BJ (cell line): ENCODE measurements at regions not wholly inside any gene's neighbourhood (a gene's known extent, or its start where the extent isn't known, plus 50 kb on each side); places are given as distances from the start of the nearest gene placed in this dataset.

Source experiments
- CTCF ChIA-PET: fragments of 350-600 bp; formaldehyde crosslinking; extraction: SDS; loops from one replicate; lab custom pipeline; 2021; ENCODE audit warnings: antibody characterized with exemption, inconsistent platforms; lab: Yijun Ruan, JAX
- POLR2A ChIA-PET: fragments of 300-600 bp; sonication (Branson Sonifier 250); formaldehyde crosslinking; extraction: SDS; loops from one replicate; lab custom pipeline; 2021; ENCODE audit warnings: antibody characterized with exemption; lab: Charles Lee
- DNase-seq: peaks from one replicate; pipeline ENCODE4 v3.0.0-alpha.2; 2011; ENCODE audit warnings: low read depth
- H3K27me3 ChIP-seq: 2 replicates; pipeline ENCODE4 v1.6.0; 2011; ENCODE audit warnings: low read length; ENCODE audit not compliant: control insufficient read depth, insufficient read depth
- H3K36me3 ChIP-seq: 2 replicates; pipeline ENCODE4 v1.5.1; 2011; ENCODE audit warnings: low read length; ENCODE audit not compliant: control insufficient read depth, insufficient read depth
- H3K4me3 ChIP-seq: 2 replicates; pipeline ENCODE4 v1.5.1; 2011; ENCODE audit warnings: low read depth, mild to moderate bottlenecking, control low read depth, low read length
- TF ChIP-seq, protein P1 (sequence below): IDR thresholded peaks from 2 replicates; pipeline ENCODE4 v1.5.1; 2011; ENCODE audit warnings: low read depth, mild to moderate bottlenecking, control low read depth, inconsistent platforms, low read length, moderate library complexity; ENCODE audit not compliant: insufficient read depth

DNA sequence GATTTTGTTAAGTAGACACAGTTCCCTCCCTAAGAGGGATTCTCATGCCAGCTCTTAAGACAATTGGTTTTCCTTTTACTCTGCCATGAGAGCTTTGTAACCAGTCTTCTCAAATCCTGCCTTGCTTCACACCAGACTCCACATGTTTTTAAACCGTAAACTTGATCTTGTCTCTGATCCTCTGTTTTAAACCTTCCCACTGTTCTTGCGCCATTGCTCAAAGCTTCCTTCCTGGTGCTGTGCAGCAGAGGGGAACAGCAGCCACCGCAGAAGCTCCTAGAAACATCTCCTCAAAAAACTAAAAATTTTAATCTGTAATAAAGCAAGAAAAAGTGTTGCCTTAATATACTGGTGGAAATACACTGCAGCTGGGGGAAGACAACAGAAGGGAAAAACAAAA lies 154.5 kb upstream of the SATB1 start:
- H3K4me3 ChIP-seq = no peak overlapping the region
- DNase-seq = no peak
- TF ChIP-seq, protein P1, sequence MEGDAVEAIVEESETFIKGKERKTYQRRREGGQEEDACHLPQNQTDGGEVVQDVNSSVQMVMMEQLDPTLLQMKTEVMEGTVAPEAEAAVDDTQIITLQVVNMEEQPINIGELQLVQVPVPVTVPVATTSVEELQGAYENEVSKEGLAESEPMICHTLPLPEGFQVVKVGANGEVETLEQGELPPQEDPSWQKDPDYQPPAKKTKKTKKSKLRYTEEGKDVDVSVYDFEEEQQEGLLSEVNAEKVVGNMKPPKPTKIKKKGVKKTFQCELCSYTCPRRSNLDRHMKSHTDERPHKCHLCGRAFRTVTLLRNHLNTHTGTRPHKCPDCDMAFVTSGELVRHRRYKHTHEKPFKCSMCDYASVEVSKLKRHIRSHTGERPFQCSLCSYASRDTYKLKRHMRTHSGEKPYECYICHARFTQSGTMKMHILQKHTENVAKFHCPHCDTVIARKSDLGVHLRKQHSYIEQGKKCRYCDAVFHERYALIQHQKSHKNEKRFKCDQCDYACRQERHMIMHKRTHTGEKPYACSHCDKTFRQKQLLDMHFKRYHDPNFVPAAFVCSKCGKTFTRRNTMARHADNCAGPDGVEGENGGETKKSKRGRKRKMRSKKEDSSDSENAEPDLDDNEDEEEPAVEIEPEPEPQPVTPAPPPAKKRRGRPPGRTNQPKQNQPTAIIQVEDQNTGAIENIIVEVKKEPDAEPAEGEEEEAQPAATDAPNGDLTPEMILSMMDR = no peak
- ChIA-PET CTCF (no interaction called here), POLR2A (no interaction called here)
- H3K27me3 ChIP-seq = no peaks in the 10 kb centered on the region
- H3K36me3 ChIP-seq = no peaks in the 10 kb centered on the region

DNA sequence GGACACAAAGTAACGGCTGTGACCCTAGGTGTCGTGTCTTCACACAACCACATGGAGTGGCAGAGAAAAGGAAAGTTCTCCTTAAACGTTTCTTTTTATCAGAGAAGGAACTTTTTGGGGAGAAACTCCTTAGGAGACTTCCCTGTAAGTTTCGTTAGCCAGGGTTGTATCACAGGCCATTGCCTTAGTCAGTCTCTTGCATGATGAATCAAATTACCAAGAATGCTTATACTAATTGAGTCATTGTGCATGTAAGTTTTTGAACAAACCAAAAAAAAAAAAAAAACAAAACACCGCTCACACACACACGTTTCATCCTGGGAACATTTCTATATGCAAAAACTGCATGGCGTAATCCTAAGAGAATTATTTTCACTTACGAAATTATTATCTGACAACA lies 150.4 kb upstream of the SATB1 start:
- Histone ChIP-seq H3K27me3 (no peaks in the 10 kb centered on the region), H3K4me3 (no peak overlapping the region), H3K36me3 (no peaks in the 10 kb centered on the region)
- TF ChIP-seq, protein P1 = no peak
- ChIA-PET CTCF (interaction anchor here (0.6 kb wide), 2 partner anchors 182 to 201 kb away, joined by 3 to 4 read pairs; no protein-coding TSS in a partner anchor), POLR2A (no interaction called here)
- no peak for DNase-seq

DNA sequence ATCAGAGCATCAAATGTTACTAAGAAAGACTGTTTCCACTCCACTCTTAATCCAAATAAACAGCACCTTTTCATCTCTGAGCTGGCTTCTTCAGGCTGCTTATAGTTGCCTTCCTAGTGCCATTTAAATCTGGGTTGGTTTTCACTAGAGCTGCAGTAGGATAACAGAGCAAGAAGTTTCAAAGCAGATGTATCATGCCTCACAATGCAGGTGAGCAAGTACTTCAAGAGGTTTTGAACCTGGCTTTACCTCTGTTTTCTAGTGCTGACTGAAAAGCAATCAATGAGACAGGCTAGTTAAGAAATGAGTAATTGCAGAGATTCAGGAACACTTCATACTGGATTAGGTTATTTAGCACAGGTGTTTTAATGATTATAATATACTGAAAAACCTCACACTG lies 147.7 kb upstream of the SATB1 start:
- POLR2A ChIA-PET = no interaction called here
- TF ChIP-seq, protein P1 = no peak
- Histone ChIP-seq H3K27me3 (no peaks in the 10 kb centered on the region), H3K4me3 (no peak overlapping the region), H3K36me3 (no peaks in the 10 kb centered on the region)
- DNase-seq = no peak
- CTCF ChIA-PET = no interaction called here

DNA sequence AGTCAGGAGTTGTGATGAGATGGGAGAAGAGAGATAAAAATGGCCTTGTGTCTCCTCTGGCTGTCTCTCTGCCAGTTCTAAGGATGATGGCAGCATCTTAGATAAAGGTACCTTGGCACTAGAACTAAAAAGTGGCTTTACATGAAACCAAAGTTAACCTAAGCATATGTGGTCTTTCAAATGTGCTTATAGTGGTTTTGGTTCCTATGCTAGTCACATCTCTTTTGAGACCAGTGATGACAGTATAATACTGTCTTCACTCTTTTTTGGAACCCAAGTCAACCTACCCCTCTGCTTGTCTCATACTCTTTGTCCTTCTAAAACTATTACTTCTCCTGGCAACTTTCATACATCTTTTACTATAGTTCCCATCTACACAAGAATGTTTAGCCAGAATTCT lies 142.2 kb upstream of the SATB1 start:
- Histone ChIP-seq H3K27me3 (no peaks in the 10 kb centered on the region), H3K4me3 (no peak overlapping the region), H3K36me3 (no peaks in the 10 kb centered on the region)
- POLR2A ChIA-PET = no interaction called here
- DNase-seq = no peak
- CTCF ChIA-PET = no interaction called here
- TF ChIP-seq, protein P1 = no peak

DNA sequence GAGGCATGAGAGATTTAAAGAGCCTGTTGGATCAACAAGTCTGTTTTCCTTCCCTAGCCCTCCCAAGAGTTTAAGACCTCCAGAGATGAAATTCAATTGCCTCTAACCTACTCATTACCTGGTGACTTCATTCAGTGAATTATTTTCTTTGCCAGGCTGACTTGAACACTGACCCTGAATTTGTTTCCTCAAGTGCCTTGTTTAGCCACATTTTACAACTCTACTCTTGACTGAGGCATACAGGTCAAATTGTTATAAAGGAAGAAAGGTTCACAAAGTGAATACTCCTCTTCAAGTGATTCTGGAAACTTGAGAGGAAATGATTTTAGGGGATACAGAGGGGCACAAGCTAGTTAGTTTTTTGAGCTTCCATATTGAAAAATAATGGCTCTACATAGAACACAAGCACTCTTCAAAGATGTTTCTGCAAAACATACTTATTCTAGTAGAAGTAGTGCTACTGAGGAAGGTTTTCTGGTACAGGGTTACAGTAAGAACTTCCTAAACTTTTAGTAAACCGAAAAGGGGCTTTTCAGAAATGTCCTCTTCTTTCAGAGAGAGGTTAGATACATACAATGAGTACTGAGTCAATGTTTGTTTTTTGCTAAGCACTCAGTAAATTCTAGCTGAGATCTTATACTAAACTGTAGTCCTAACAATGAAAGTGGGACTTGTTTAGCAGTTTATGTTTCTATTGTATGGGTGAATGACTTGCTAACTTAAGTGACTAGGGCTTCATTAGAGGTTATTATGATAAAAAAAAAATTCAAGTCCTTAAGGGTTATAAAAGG lies 137.4 kb upstream of the SATB1 start:
- TF ChIP-seq, protein P1 = no peak
- ChIA-PET POLR2A (no interaction called here), CTCF (no interaction called here)
- H3K36me3 ChIP-seq = no peaks in the 10 kb centered on the region
- no peak overlapping the region for H3K4me3 ChIP-seq
- no peaks in the 10 kb centered on the region for H3K27me3 ChIP-seq
- no peak for DNase-seq
